Mammary epithelial cell (primary cell): ENCODE measurements at regions not wholly inside any gene's neighbourhood (a gene's known extent, or its start where the extent isn't known, plus 50 kb on each side); places are given as distances from the start of the nearest gene placed in this dataset.

ENCODE experiments used
- EZH2 ChIP-seq: IDR thresholded peaks from 2 replicates; pipeline ENCODE4 v1.6.1; 2012; ENCODE audit warnings: low read length, inconsistent platforms, borderline replicate concordance
- TF ChIP-seq, protein P1 (sequence below), 2 donors: IDR thresholded peaks in 1 of 2; conservative IDR thresholded peaks in 1 of 2; 2 replicates each; pipeline ENCODE4 v1.5.1; 2011 to 2012; ENCODE audit warnings: inconsistent platforms in 2 of 2, low read length in 2 of 2, mild to moderate bottlenecking in 2 of 2, control low read depth in 1 of 2, low read depth in 1 of 2; ENCODE audit not compliant: insufficient read depth in 1 of 2; ENCODE audit errors: extremely low read depth in 1 of 2

DNA sequence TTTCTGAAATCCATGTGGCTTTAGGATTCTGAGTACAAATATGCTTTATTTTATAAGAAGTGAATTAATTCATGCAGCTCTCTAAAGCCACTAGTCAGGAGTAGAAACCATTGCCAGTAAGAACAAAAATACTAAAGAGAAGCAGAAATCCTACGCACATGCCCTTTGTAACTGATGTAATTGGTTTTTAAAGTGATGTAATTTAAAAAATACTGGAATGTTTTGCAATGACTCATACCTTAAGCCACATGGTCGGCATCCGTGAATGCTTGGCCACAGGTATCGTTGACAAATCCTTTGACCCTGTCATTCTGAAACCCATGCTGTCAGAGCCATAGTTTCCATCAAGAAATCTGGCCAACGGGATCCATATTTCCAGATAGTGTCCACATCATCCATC is 213.3 kb downstream of the ACKR3 start:
- TF ChIP-seq, protein P1, sequence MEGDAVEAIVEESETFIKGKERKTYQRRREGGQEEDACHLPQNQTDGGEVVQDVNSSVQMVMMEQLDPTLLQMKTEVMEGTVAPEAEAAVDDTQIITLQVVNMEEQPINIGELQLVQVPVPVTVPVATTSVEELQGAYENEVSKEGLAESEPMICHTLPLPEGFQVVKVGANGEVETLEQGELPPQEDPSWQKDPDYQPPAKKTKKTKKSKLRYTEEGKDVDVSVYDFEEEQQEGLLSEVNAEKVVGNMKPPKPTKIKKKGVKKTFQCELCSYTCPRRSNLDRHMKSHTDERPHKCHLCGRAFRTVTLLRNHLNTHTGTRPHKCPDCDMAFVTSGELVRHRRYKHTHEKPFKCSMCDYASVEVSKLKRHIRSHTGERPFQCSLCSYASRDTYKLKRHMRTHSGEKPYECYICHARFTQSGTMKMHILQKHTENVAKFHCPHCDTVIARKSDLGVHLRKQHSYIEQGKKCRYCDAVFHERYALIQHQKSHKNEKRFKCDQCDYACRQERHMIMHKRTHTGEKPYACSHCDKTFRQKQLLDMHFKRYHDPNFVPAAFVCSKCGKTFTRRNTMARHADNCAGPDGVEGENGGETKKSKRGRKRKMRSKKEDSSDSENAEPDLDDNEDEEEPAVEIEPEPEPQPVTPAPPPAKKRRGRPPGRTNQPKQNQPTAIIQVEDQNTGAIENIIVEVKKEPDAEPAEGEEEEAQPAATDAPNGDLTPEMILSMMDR (conservative IDR thresholded peaks at IDR 0.05 in 1 of 2, IDR thresholded peaks at IDR 0.05 in 1 of 2; ENCODE audit: extremely low read depth in 1 of 2, insufficient read depth in 1 of 2, low read depth in 1 of 2, low read length in 2 of 2): no peak
- no peak for TF ChIP-seq EZH2
